Ishikawa (cell line): ENCODE measurements at regions not wholly inside any gene's neighbourhood (a gene's known extent, or its start where the extent isn't known, plus 50 kb on each side); places are given as distances from the start of the nearest gene placed in this dataset.
A peak's percentile ranks its signal among the peaks of the same experiment; 100 is the strongest.

ENCODE experiments used
- CEBPB ChIP-seq: IDR thresholded peaks from 2 replicates; pipeline ENCODE4 v1.6.1; 2012
- CREB1 ChIP-seq: IDR thresholded peaks from 2 replicates; pipeline ENCODE4 v1.6.1; 2012; ENCODE audit warnings: low read depth
- EP300 ChIP-seq: IDR thresholded peaks from 2 replicates; pipeline ENCODE4 v1.6.1; 2012; ENCODE audit warnings: borderline replicate concordance
- RAD21 ChIP-seq: IDR thresholded peaks from 2 replicates; pipeline ENCODE4 v1.6.1; 2012; ENCODE audit warnings: low read depth
- TAF1 ChIP-seq: IDR thresholded peaks from 2 replicates; pipeline ENCODE4 v1.6.1; 2012; ENCODE audit warnings: low read depth, mild to moderate bottlenecking
- TCF12 ChIP-seq: IDR thresholded peaks from 2 replicates; pipeline ENCODE4 v1.6.1; 2012; ENCODE audit warnings: low read depth
- TF ChIP-seq, protein P1 (sequence below): IDR thresholded peaks from 2 replicates; pipeline ENCODE4 v1.6.1; 2012
- TF ChIP-seq, protein P2 (sequence below): IDR thresholded peaks from 2 replicates; pipeline ENCODE4 v1.6.1; 2012; ENCODE audit warnings: low read depth, mild to moderate bottlenecking
- TF ChIP-seq, protein P3 (sequence below): IDR thresholded peaks from 2 replicates; pipeline ENCODE4 v1.6.1; 2012

DNA sequence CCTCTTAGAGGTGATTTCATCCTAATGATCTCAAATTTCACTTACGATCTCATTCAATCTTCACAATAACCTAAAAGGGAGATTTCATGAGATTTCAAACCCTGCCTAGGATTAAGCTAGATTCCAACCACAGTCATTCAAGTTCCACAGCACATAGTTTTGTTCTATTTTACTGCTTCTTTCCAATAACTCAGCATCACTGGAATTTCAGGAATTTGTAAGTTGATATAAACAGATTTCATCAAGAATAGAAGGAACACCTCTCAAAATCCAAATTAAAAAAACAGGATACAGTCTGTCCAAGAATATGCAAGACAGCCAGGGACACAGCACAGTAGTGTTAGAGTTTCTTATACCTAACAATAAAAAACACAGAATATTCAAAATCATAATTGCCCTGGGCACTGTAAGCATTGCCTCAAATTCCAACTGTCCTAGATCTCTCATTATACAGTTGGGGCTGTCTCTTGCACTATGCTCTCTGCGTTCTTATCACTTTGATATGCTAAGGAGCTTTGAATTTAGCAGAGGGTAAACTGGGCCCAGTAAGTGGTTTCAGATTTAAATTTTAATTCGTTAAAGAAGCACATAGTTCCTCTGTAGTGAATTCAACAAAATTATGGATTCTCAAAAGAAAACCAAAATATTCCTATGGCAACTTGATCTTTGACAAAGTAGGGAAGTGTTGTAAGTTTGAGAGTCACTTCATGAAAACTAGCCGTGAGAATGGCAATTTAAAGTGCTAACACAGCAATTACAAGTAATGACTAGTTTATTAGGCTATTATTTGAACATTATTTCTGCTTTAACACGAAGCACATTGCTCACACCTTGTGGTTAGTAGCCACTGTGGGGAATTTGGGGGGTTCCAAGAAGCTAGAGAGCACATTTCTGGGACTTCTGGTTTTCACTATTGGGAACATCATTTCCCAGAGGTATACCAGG lies 478.6 kb upstream of the C9orf72 start:
- TF ChIP-seq EP300 (peak; percentile 68; the same call in 1 of the 2 replicates), CREB1 (no peak), TCF12 (no peak), TAF1 (no peak), RAD21 (no peak), CEBPB (no peak)
- TF ChIP-seq, protein P1, sequence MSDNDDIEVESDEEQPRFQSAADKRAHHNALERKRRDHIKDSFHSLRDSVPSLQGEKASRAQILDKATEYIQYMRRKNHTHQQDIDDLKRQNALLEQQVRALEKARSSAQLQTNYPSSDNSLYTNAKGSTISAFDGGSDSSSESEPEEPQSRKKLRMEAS = no peak
- TF ChIP-seq, protein P2, sequence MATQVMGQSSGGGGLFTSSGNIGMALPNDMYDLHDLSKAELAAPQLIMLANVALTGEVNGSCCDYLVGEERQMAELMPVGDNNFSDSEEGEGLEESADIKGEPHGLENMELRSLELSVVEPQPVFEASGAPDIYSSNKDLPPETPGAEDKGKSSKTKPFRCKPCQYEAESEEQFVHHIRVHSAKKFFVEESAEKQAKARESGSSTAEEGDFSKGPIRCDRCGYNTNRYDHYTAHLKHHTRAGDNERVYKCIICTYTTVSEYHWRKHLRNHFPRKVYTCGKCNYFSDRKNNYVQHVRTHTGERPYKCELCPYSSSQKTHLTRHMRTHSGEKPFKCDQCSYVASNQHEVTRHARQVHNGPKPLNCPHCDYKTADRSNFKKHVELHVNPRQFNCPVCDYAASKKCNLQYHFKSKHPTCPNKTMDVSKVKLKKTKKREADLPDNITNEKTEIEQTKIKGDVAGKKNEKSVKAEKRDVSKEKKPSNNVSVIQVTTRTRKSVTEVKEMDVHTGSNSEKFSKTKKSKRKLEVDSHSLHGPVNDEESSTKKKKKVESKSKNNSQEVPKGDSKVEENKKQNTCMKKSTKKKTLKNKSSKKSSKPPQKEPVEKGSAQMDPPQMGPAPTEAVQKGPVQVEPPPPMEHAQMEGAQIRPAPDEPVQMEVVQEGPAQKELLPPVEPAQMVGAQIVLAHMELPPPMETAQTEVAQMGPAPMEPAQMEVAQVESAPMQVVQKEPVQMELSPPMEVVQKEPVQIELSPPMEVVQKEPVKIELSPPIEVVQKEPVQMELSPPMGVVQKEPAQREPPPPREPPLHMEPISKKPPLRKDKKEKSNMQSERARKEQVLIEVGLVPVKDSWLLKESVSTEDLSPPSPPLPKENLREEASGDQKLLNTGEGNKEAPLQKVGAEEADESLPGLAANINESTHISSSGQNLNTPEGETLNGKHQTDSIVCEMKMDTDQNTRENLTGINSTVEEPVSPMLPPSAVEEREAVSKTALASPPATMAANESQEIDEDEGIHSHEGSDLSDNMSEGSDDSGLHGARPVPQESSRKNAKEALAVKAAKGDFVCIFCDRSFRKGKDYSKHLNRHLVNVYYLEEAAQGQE = no peak
- TF ChIP-seq, protein P3, sequence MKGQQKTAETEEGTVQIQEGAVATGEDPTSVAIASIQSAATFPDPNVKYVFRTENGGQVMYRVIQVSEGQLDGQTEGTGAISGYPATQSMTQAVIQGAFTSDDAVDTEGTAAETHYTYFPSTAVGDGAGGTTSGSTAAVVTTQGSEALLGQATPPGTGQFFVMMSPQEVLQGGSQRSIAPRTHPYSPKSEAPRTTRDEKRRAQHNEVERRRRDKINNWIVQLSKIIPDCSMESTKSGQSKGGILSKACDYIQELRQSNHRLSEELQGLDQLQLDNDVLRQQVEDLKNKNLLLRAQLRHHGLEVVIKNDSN = no peak
